HT1080 (cell line): ENCODE measurements at regions not wholly inside any gene's neighbourhood (a gene's known extent, or its start where the extent isn't known, plus 50 kb on each side); places are given as distances from the start of the nearest gene placed in this dataset.
A peak's percentile ranks its signal among the peaks of the same experiment; 100 is the strongest.
"Not testable (repeated sequence)": the region's sequence is repeated elsewhere in the genome, so short reads cannot be mapped to it uniquely, and the experiment has no call there.

Source experiments
- DNase-seq: peaks from one replicate; pipeline ENCODE4 v3.0.0-alpha.2; 2015; ENCODE audit warnings: low read depth

- DNase-seq = no peak
These were observed 433.8 kb upstream of the CBLB start for GRCh38 chr3:106302451-106303221.

- no peak for DNase-seq
These were observed 435.0 kb upstream of the CBLB start for GRCh38 chr3:106303766-106304165.

- no peak for DNase-seq
These were observed 436.3 kb upstream of the CBLB start for GRCh38 chr3:106305127-106305526.

GRCh38 chr3:106305882-106306435, 437.1 kb upstream of the CBLB start:
- DNase-seq = no peak

GRCh38 chr3:106309274-106309673, 440.5 kb upstream of the CBLB start:
- no peak for DNase-seq

- DNase-seq = not testable (repeated sequence)
These were observed 441.0 kb upstream of the CBLB start for GRCh38 chr3:106309798-106310197.

GRCh38 chr3:106317141-106318055, 448.6 kb upstream of the CBLB start:
- DNase-seq = no peak

- DNase-seq = not testable (repeated sequence)
These were observed 452.6 kb upstream of the CBLB start for GRCh38 chr3:106321438-106321837.

GRCh38 chr3:106323586-106323985, 454.8 kb upstream of the CBLB start:
- no peak for DNase-seq

- DNase-seq = peak; percentile 55
These were observed 458.3 kb upstream of the CBLB start for GRCh38 chr3:106326941-106327695.

- no peak for DNase-seq
These were observed 458.8 kb upstream of the CBLB start for GRCh38 chr3:106327696-106328025.

GRCh38 chr3:106328224-106328623, 459.4 kb upstream of the CBLB start:
- no peak for DNase-seq

- no peak for DNase-seq
These were observed 460.7 kb upstream of the CBLB start for GRCh38 chr3:106329521-106329920.

- no peak for DNase-seq
These were observed 462.8 kb upstream of the CBLB start for GRCh38 chr3:106331636-106332035.

GRCh38 chr3:106332129-106332528, 463.3 kb upstream of the CBLB start:
- DNase-seq = no peak

GRCh38 chr3:106332884-106333283, 464.1 kb upstream of the CBLB start:
- peak; percentile 91 for DNase-seq

- DNase-seq = peak; percentile 47
These were observed 465.3 kb upstream of the CBLB start for GRCh38 chr3:106333911-106334618.

- DNase-seq = no peak
These were observed 467.8 kb upstream of the CBLB start for GRCh38 chr3:106336619-106337018.

- peak; percentile 53 for DNase-seq
These were observed 468.3 kb upstream of the CBLB start for GRCh38 chr3:106337116-106337515.

- no peak for DNase-seq
These were observed 469.9 kb upstream of the CBLB start for GRCh38 chr3:106338582-106339214.
